H1 (cell line): ENCODE measurements at regions not wholly inside any gene's neighbourhood (a gene's known extent, or its start where the extent isn't known, plus 50 kb on each side); places are given as distances from the start of the nearest gene placed in this dataset.

ENCODE experiments used
- CHD7 ChIP-seq: fragments of 300-600 bp; sonication (generic); IDR thresholded peaks from 2 replicates; pipeline ENCODE4 v1.7.1; 2012; ENCODE audit warnings: low read length, moderate library complexity, mild to moderate bottlenecking, inconsistent platforms; ENCODE audit not compliant: insufficient replicate concordance
- CTBP2 ChIP-seq: IDR thresholded peaks from 2 replicates; pipeline ENCODE4 v1.7.0; 2011; ENCODE audit warnings: borderline replicate concordance, mild to moderate bottlenecking, moderate library complexity, mixed read lengths, low read length; ENCODE audit not compliant: insufficient read depth, insufficient read length
- CTCF ChIP-seq, 3 experiments: IDR thresholded peaks; 1 replicate in 2 of 3; 2 replicates in 1 of 3; pipeline versions ENCODE4 v1.5.1 to v1.6.1; 2011; ENCODE audit warnings: low read length in 3 of 3, mild to moderate bottlenecking in 3 of 3, inconsistent platforms in 2 of 3, low read depth in 1 of 3, moderate library complexity in 1 of 3; ENCODE audit not compliant: insufficient read depth in 1 of 3; ENCODE audit errors: control extremely low read depth in 1 of 3
- JUN ChIP-seq: IDR thresholded peaks from 2 replicates; pipeline ENCODE4 v1.6.1; 2011; ENCODE audit warnings: low read depth, mild to moderate bottlenecking, improper control_type of control experiment, low read length
- RNF2 ChIP-seq: fragments of 200-900, 300-1000 bp; sonication (generic); IDR thresholded peaks from 2 replicates; pipeline ENCODE4 v1.7.1; 2016; ENCODE audit warnings: borderline replicate concordance, low read depth, mild to moderate bottlenecking, antibody characterized with exemption, low read length; ENCODE audit not compliant: poor library complexity, severe bottlenecking; ENCODE audit errors: missing control alignments
- RXRA ChIP-seq: IDR thresholded peaks from 2 replicates; pipeline ENCODE4 v1.6.1; 2011; ENCODE audit warnings: low read depth, mild to moderate bottlenecking, low read length, moderate library complexity; ENCODE audit not compliant: insufficient read depth
- TAF1 ChIP-seq: IDR thresholded peaks from 2 replicates; pipeline ENCODE4 v1.6.1; 2011; ENCODE audit warnings: mild to moderate bottlenecking, low read depth, low read length

GRCh38 chr3:180528843-180529242, 73.1 kb upstream of the TTC14 start (continued):
- TF ChIP-seq CHD7 (no peak), JUN (no peak), CTCF (IDR thresholded peaks at IDR 0.05; ENCODE audit: control extremely low read depth in 1 of 3, insufficient read depth in 1 of 3, low read depth in 1 of 3, low read length in 3 of 3) (no peak), RXRA (no peak), TAF1 (no peak), CTBP2 (no peak), RNF2 (no peak)
